GM20000 (cell line): ENCODE measurements at regions not wholly inside any gene's neighbourhood (a gene's known extent, or its start where the extent isn't known, plus 50 kb on each side); places are given as distances from the start of the nearest gene placed in this dataset.

Experiments
- DNase-seq: peaks from one replicate; pipeline ENCODE4 v3.0.0; 2012; ENCODE audit warnings: low spot score
- TF ChIP-seq, protein P1 (sequence below): IDR thresholded peaks from 2 replicates; pipeline ENCODE4 v1.5.1; 2012; ENCODE audit warnings: mild to moderate bottlenecking, control low read depth; ENCODE audit errors: extremely low read depth, missing control alignments

DNA sequence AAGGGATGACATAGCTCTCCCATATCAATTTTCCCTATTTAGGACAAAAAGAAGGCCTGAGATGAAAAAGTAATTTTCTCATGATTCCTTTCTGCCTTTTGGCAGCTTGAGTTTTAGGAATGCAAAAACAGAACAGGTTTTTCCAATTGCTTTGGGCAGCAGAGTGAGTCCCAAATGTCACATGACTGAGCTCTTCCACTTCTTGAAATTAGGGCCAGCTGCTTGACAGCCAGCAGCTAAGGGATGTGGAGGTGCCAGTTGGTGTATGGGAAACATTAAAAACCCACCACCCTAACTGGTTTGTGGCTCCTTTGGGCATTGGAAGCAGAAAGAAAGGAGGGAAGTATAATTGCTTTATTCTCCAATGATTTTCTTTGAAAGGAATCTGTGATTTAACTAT is 133.8 kb upstream of the FAM20A start:
- TF ChIP-seq, protein P1, sequence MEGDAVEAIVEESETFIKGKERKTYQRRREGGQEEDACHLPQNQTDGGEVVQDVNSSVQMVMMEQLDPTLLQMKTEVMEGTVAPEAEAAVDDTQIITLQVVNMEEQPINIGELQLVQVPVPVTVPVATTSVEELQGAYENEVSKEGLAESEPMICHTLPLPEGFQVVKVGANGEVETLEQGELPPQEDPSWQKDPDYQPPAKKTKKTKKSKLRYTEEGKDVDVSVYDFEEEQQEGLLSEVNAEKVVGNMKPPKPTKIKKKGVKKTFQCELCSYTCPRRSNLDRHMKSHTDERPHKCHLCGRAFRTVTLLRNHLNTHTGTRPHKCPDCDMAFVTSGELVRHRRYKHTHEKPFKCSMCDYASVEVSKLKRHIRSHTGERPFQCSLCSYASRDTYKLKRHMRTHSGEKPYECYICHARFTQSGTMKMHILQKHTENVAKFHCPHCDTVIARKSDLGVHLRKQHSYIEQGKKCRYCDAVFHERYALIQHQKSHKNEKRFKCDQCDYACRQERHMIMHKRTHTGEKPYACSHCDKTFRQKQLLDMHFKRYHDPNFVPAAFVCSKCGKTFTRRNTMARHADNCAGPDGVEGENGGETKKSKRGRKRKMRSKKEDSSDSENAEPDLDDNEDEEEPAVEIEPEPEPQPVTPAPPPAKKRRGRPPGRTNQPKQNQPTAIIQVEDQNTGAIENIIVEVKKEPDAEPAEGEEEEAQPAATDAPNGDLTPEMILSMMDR: no peak
- no peak for DNase-seq

DNA sequence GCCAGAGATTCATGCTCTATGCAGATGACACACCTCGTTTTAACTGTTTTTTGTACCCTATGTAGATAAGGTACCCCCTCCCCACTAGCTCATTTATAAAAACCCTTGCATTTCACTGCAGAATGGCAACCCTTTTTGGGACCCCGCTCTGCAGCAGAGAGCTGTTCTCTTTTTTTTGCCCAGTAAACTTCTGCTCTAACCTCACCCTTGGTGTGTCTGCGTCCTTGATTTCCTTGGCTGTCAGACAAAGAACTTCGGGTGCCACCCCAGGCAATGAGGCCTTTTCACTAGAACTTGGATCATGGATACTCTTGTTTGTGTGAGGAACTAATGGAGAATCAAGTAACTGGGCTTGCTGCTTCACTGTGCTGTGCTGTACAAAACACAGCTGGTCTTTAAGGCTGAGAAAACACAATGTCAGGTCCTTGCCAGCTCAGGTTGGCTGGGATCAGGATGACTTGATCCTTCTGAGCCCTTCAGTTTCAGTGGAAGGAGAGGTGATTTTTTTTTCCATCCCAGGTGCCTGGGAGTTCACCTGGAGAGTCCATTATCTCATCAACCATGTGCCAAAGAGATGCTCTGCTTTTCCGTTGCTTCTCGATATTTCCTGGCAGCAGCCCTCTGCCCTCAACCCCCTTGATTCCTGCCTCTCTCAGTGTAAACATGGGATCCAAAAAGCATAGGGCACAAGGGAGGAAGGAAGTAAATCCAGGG is 133.2 kb upstream of the FAM20A start:
- TF ChIP-seq, protein P1: no peak
- no peak for DNase-seq

DNA sequence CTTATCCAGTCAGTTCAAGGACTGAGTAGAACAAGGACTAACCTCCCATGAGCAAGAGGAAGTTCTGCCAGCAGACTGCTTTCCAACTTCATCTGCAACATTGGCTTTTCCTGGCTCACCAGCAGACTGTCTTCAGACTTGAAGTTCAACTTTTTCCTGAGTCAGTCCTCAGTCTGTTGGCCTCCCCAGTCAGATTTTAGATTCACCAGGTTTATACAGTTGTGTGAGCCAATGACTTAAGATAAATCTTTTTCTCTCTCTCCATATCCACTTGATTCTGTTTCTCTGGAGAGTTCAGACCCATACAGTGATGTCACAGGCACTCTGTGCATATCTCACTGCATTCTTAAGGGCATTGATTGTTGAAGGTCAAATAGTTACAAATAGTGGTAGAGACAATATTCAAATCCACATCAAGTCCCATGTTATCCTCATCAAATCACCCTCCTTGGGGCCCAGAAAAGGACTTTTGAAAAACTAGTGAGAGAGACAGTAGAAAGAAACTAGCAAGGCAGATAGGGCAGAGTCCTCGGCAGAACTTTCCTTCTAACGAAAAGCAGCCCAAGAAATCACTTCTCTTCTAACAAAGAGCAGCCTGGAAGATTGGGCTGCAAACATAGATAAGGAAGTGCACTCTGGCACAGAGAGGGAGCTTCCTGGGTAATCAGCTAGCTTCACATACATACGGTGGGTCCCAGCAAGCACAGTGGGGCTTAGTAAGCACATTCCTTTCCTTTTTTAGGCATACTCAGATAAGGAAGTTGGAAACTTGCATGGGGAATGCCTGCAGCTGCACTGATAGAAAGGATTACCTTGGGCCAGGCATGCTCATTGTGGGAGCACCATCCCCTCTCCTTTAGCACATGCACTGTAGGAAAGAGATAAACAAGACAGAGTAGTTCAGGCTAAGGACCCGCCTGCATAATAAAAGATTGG is 132.3 kb upstream of the FAM20A start:
- no peak for DNase-seq
- TF ChIP-seq, protein P1: no peak

DNA sequence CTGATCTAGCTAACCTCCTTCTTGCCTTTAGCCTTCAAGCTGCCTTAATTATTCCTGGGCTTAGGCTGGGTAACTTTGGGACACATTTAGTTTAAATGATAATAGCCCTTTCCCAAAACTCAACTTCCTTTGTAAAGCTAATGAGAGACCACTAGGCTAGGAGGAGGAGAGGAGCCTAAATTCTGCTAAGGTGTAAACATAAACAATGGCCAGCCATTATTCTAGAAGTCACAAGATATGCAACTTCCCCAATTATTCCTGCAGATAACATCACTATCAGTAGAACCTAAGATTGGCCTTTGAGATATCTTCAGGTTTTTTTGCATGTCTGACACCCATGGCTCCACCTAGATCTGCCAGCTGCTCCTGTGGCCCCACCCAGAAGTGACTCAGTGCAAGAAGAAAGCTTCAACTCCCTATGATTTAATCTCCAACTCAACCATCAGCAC is 131.2 kb upstream of the FAM20A start:
- DNase-seq: no peak
- TF ChIP-seq, protein P1: no peak

DNA sequence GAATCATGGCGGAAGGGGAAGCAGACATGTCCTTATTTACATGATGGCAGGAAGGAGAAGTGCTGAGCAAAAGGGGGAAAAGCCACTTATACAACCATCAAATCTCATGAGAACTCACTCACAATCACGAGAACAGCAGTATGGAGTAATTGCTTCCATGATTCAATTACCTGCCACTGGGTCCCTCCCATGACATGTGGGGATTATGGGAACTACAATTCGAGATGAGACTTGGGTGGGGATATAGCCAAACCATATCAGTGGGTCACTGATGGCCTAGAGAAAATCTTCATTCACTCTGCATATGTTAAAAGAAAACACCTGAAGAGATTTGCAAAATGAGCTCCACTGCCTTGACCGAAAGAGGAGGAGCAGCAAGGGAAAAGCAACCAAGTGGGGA is 130.3 kb upstream of the FAM20A start:
- TF ChIP-seq, protein P1: no peak
- no peak for DNase-seq

DNA sequence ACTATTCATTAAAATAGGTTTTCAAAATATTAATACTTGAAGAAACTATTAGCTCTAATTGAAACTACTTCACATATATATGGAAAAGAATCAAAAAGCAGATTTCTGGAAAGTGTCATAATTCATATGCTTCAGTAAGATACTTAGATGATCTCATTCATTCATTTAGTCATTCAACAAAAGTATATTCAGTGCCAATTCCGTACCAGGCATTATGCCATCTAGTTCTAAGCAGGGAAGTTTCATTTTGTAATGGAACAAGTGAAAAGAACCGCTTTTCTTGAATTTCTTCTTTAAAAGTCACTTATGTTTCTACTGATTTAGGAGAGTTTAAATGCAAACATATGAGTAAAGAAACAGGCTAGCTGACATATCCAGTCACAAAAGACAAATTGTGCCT is 118.3 kb upstream of the FAM20A start:
- no peak for DNase-seq
- TF ChIP-seq, protein P1: no peak

DNA sequence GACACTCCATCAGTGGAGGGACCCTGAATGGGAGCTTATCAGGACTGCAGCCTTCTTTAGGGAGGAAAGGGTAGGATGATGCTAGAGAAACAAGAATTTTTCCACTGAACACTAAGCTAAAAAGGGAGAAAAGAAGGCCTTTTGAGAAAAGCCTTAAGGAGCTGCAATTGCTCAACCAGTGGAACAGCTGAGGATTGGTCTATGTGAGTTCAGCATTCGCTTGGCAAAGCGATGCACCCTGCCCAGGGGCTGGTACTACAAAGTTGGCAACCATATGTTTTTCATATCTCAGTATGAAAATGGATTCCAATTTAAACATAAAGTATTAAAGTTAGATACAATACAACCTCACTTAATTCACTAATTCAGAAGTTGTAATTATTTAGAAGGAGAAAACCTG is 117.8 kb upstream of the FAM20A start:
- TF ChIP-seq, protein P1: no peak
- no peak for DNase-seq
